COR-L47 (cell line): ENCODE measurements at regions not wholly inside any gene's neighbourhood (a gene's known extent, or its start where the extent isn't known, plus 50 kb on each side); places are given as distances from the start of the nearest gene placed in this dataset.

Experiments
- DNase-seq: peaks from one replicate; lab custom pipeline; 2025; lab: John Stamatoyannopoulos, UW

DNA sequence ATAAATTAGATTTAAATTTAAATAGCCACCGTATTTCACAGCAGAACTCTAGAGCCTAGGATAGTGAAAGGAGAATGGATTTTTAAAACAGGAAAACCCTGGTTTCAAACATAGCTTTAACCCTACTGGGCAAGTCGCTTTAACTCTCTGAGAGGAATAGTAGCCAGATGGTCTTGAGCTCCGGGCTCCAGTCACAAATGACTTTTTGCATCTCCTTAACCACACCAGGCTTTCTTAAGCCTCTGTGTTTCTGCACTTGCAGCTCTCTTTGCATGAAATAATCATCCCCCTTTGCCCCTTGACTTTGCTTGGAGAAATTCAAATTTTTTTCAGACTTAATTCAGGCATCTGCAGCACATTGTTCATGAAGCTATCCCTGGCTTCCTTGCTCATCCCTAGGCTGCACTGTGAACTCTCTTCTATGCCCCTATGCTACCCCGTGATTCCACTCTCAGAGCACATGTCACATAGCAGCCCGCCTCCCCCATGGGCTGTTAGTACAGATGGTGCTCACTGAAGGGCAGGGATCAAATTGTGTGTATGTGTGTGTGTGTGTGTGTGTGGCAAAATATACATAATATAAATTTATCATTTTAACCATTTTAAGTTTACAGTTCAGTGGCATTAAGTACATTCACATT is 68.8 kb upstream of the DAB1 start:
- DNase-seq = no peak

DNA sequence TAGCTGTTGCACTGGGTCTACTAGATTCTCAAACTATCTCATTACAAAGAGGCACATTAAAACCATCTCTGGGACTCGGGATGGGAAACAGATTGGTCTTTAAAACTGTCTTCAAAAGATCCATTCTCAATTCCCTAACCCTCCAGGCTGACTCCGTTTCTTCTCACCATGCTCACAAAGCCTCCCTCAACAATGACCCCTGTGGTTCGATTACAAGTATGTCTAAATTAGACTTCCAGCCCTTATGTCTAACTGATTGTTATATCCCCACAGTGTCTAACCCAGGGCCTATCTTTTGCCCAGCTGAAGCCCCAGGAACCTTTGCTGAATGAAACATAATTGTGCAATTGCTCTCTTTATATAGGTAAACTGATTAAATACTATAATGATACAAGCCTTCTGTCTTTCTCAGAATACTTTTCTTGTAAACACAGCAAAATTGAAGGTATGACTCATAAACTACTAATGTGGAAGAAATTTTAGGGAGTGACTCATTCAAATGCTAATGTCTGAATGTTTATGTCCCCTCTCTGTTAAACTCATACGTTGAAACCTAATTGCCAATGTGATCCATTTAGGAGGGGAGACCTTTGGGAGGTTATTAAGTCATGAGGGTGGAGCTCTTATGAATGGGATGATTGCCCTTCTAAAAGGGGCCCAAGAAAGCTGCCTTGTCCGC is 65.6 kb upstream of the DAB1 start:
- DNase-seq = peak; percentile 5

DNA sequence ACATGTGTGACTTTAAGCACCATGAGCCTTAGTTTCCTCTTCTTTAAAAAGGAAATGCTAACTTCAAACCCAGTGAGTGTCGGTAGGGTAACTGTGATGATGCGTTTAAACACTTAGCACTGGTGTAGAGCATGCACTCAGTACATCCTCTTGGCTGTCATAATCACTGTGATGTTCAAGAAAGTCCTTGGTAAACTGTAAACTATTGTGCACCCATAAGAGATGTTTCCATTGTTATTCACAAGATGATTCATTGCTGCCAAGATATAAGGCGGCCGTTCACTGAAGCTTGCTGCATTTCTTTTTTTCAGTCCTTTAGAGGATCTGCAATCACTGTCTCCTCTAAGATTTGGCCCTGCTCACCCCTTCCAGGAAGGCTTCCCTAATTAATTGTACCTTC is 61.8 kb upstream of the DAB1 start:
- no peak for DNase-seq

DNA sequence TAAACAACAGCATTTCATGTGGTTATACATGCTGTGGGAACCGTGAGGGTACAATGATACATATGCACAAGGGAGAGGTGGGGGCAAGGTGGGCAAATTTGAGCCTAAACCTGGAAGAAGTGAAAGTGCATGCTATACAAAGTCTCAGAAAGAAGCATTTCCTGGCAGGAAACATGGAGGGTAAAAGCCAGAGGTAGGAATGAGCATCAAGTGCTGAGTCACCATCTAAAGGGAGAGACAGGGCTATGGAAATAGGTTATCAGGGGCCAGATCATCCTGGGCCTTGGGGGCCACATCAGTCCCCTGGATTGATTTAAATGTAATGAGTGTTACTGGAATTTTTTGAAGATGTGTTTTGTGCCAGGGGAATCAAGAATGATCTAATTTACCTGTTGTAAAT is 60.1 kb upstream of the DAB1 start:
- no peak for DNase-seq

DNA sequence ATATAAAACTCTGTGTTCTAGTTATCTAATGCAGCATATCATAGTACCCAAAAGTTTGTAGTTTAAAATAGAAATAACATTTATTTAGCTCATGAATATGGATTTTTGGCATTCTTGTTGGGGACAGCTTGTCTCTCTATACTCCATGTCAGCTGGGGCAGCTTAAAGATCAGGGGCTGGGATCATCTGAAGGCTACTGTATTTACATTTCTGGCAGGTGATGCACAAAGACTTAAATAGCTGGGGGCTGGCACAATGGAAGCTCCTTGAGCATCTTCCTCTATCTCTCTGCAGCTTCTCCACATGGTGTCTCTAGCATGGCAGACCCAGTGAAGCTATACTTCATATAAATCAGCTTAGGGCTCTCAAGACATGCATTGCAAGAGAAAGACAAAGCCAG is 55.6 kb upstream of the DAB1 start:
- no peak for DNase-seq

DNA sequence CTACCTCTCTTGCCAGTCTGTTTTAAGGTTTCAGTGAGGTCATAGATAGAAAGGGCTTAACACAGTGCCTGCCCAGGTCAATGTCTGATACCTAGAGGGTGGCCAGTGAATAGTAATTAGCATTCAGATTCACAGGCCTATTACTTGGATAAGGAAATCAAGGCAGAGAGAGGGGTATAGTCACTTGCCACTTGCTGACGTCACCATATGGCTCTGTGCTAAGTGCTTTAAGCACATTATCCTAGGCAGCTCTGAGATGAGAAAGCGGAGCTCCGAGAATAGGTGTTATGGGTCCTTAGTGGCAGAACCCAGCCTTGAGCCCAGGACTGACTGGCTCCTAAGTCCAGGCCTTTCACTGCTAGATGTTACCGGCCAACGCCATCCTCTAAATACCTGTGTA is 51.5 kb upstream of the DAB1 start:
- DNase-seq = no peak

DNA sequence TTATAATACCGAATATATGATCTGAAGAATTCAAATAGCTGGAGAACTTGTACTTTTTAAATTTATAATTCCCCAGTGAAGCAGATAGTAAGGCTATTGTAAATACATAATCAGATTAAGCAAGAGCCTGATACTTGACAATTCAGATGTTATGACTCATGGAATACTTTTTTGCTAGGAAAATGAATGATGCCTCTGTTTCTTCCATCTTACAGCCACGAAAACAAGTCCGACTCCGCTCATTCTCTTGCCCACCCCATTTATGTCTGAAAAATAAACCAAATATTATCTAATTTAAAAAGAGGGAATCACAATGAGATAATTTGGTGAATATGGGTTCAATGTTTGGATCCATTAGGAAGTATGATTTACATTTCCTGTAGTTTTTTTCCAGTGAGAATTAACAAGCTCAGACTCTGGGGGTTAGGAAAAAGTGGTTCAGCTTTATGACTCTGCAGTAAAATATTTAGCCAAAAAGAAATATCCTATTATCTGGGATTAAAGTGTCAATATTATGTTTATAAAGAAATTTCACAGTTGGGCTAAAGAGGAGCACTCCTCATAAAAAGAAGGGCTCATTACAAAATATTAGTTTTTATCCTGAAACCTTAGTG is 50.4 kb upstream of the DAB1 start:
- no peak for DNase-seq
